Endothelial cell of umbilical vein (primary cell): ENCODE measurements at regions not wholly inside any gene's neighbourhood (a gene's known extent, or its start where the extent isn't known, plus 50 kb on each side); places are given as distances from the start of the nearest gene placed in this dataset.

Experiments
- BruUV-seq: library from RNA; stranded (reverse); fragments of 400-500 nt; replicated peaks from 2 replicates; lab custom pipeline; 2021; lab: Mats Ljungman, UMichigan
- CTCF ChIA-PET: fragments of 300-600, 350-600 bp; sonication (Branson Sonifier 250); formaldehyde crosslinking; loops from one replicate; lab custom pipeline; 2021; ENCODE audit warnings: antibody characterized with exemption, inconsistent platforms; lab: Charles Lee
- POLR2A ChIA-PET: fragments of 300-600, 350-600 bp; sonication (Branson Sonifier 250); formaldehyde crosslinking; loops from one replicate; lab custom pipeline; 2021; ENCODE audit warnings: antibody characterized with exemption, inconsistent platforms; lab: Charles Lee
- DNase-seq: peaks from one replicate; pipeline ENCODE4 v3.0.0-alpha.2; 2011; ENCODE audit warnings: low read depth, low spot score
- FAIRE-seq: peaks from 2 replicates; lab custom pipeline; 2011; peaks lifted over from hg19 to GRCh38; lab: Jason Lieb, UNC
- H2AFZ ChIP-seq: 2 replicates; pipeline ENCODE4 v1.6.0; 2012; ENCODE audit warnings: low read depth, low read length, control low read depth, inconsistent platforms
- H3K27ac ChIP-seq: 2 replicates; pipeline ENCODE4 v1.5.1; 2011; ENCODE audit warnings: low read depth, mild to moderate bottlenecking, control low read depth, low read length, moderate library complexity; ENCODE audit not compliant: insufficient read depth
- H3K27me3 ChIP-seq, 2 experiments: 2 replicates each; pipeline versions ENCODE4 v1.6.0 to v1.6.1; 2011; ENCODE audit warnings: low read length in 2 of 2, mixed read lengths in 1 of 2; ENCODE audit not compliant: control insufficient read depth in 2 of 2, insufficient read depth in 2 of 2
- H3K36me3 ChIP-seq, 2 experiments: 2 replicates in 1 of 2; 3 replicates in 1 of 2; pipeline ENCODE4 v1.5.1; 2011; ENCODE audit warnings: low read length in 2 of 2, mild to moderate bottlenecking in 1 of 2, moderate library complexity in 1 of 2; ENCODE audit not compliant: control insufficient read depth in 2 of 2, insufficient read depth in 2 of 2; ENCODE audit errors: extremely low read depth in 1 of 2
- H3K4me1 ChIP-seq: 3 replicates; pipeline ENCODE4 v1.5.1; 2011; ENCODE audit warnings: mild to moderate bottlenecking, low read length; ENCODE audit not compliant: control insufficient read depth, insufficient read depth; ENCODE audit errors: extremely low read depth
- H3K4me2 ChIP-seq: 2 replicates; pipeline ENCODE4 v1.6.1; 2011; ENCODE audit warnings: low read length, control low read depth, mixed read lengths; ENCODE audit not compliant: insufficient read depth
- H3K4me3 ChIP-seq, 3 experiments: fragments of 200-600 bp in 1 of 3; sonication (generic), shearing (Covaris generic) in 1 of 3; replicated peaks in 1 of 3; 2 replicates each; pipeline ENCODE4 v1.5.1; 2011 to 2016; ENCODE audit warnings: control low read depth in 3 of 3, low read length in 3 of 3, mild to moderate bottlenecking in 2 of 3, inconsistent platforms in 1 of 3, low read depth in 1 of 3, moderate library complexity in 1 of 3; ENCODE audit not compliant: insufficient read depth in 1 of 3
- H3K79me2 ChIP-seq: 2 replicates; pipeline ENCODE4 v1.6.0; 2012; ENCODE audit warnings: low read length, inconsistent platforms; ENCODE audit not compliant: control insufficient read depth, insufficient read depth
- H3K9ac ChIP-seq: replicated peaks from 2 replicates; pipeline ENCODE3; 2011; ENCODE audit warnings: low read length, control low read depth; ENCODE audit not compliant: insufficient read depth; ENCODE audit errors: extremely low read depth
- H3K9me1 ChIP-seq: replicated peaks from 3 replicates; pipeline ENCODE4 v1.6.0; 2011; ENCODE audit warnings: mild to moderate bottlenecking, low read length; ENCODE audit not compliant: control insufficient read depth, insufficient read depth; ENCODE audit errors: extremely low read depth
- H3K9me3 ChIP-seq: replicated peaks from 2 replicates; pipeline ENCODE4 v1.5.1; 2012; ENCODE audit warnings: low read length, inconsistent platforms; ENCODE audit not compliant: control insufficient read depth, insufficient read depth
- H4K20me1 ChIP-seq: replicated peaks from 2 replicates; pipeline ENCODE3; 2011; ENCODE audit warnings: mild to moderate bottlenecking, low read length; ENCODE audit not compliant: control insufficient read depth, insufficient read depth; ENCODE audit errors: extremely low read depth
- EZH2 ChIP-seq: IDR thresholded peaks from 2 replicates; pipeline ENCODE4 v1.6.1; 2012; ENCODE audit warnings: borderline replicate concordance, low read depth, mild to moderate bottlenecking, moderate library complexity, low read length, inconsistent platforms; ENCODE audit not compliant: severe bottlenecking
- FOS ChIP-seq: IDR thresholded peaks from 2 replicates; pipeline ENCODE4 v1.6.1; 2011; ENCODE audit warnings: mild to moderate bottlenecking, low read length, moderate library complexity, borderline replicate concordance; ENCODE audit not compliant: insufficient read depth
- GATA2 ChIP-seq: IDR thresholded peaks from 2 replicates; pipeline ENCODE4 v1.7.0; 2011; ENCODE audit warnings: low read depth, mild to moderate bottlenecking, moderate library complexity, mixed read lengths, low read length; ENCODE audit not compliant: insufficient read length, insufficient read depth
- JUN ChIP-seq: IDR thresholded peaks from 2 replicates; pipeline ENCODE4 v1.6.1; 2011; ENCODE audit warnings: borderline replicate concordance, low read depth; ENCODE audit not compliant: insufficient read length, insufficient read depth
- MYC ChIP-seq: IDR thresholded peaks from one replicate; pipeline ENCODE4 v1.6.1; 2011; ENCODE audit warnings: mild to moderate bottlenecking, low read depth, low read length
- POLR2A ChIP-seq: IDR thresholded peaks from 2 replicates; pipeline ENCODE4 v1.6.1; 2012; ENCODE audit warnings: low read depth, mild to moderate bottlenecking, control low read depth, low read length
- POLR2AphosphoS5 ChIP-seq: IDR thresholded peaks from 2 replicates; pipeline ENCODE4 v1.6.1; 2012; ENCODE audit warnings: low read depth, mild to moderate bottlenecking, control low read depth, low read length, moderate library complexity; ENCODE audit not compliant: insufficient read depth
- dilution Hi-C: fragments of 300-500 bp; cut with MboI; formaldehyde crosslinking; loops from one replicate; pipeline ENCODE4 v1.15.0; 2019; ENCODE audit warnings: low sequenced_read_pairs; ENCODE audit not compliant: extremely low pct_ligation_motif_present
- intact Hi-C: fragments of 100-400 bp; cut with micrococcal nuclease; formaldehyde crosslinking; loops from one replicate; pipeline ENCODE4 v1.10.0; 2022
- TF ChIP-seq, protein P1 (sequence below): IDR thresholded peaks from 2 replicates; pipeline ENCODE4 v1.6.1; 2011; ENCODE audit not compliant: insufficient read depth, insufficient read length
- TF ChIP-seq, protein P2 (sequence below), 2 donors: IDR thresholded peaks; 1 replicate in 1 of 2; 2 replicates in 1 of 2; pipeline ENCODE4 v1.5.1; 2011; ENCODE audit warnings: low read length in 2 of 2, mild to moderate bottlenecking in 2 of 2, moderate library complexity in 2 of 2, control low read depth in 1 of 2, inconsistent platforms in 1 of 2, low read depth in 1 of 2; ENCODE audit not compliant: insufficient read depth in 1 of 2; ENCODE audit errors: extremely low read depth in 1 of 2

DNA sequence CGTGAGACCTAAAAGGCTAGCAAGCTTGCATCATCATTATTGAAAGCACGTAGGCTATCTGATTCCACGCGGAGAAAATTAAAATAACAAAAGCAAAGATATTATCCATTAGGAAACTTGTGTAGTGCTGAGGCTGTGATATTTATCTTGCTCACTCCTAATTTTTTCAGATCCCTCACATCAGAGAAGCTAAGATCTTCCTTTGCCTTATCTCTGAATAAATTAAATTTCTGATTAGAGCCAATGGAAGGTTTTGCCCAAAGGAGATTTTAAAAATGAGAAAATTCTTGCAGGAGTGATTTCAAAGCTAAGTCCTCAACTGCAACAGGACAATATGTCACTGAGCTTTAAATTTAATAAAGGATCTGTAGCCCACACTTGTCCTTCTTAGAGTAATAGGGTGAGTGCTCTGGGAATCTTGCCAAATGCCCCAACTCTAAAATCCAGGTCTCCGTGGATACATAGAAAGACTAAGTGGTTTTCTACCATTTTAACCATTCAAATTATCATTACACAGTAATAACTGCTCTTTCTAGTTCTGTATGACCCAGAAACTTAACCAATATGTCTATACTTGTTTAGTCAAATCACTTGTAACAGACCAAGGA lies 295.0 kb downstream of the CAAP1 start:
- no peak overlapping the region for H3K9ac ChIP-seq
- no peak overlapping the region for H3K4me3 ChIP-seq
- H2AFZ ChIP-seq = no peak overlapping the region
- dilution Hi-C loops (no loop called here), intact Hi-C loops (no loop called here)
- no peaks in the 10 kb centered on the region for H3K79me2 ChIP-seq
- no peaks in the 10 kb centered on the region for H4K20me1 ChIP-seq
- FAIRE-seq = no peak
- no peaks in the 10 kb centered on the region for H3K9me1 ChIP-seq
- no peaks in the 10 kb centered on the region for H3K27me3 ChIP-seq
- POLR2A ChIA-PET = no interaction called here
- no peaks in the 10 kb centered on the region for H3K4me1 ChIP-seq
- no TSS peak for BruUV-seq
- H3K27ac ChIP-seq = no peak overlapping the region
- no peaks in the 10 kb centered on the region for H3K9me3 ChIP-seq
- DNase-seq = no peak
- no peaks in the 10 kb centered on the region for H3K36me3 ChIP-seq
- TF ChIP-seq, protein P1, sequence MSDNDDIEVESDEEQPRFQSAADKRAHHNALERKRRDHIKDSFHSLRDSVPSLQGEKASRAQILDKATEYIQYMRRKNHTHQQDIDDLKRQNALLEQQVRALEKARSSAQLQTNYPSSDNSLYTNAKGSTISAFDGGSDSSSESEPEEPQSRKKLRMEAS = no peak
- no peak for TF ChIP-seq FOS
- TF ChIP-seq, protein P2, sequence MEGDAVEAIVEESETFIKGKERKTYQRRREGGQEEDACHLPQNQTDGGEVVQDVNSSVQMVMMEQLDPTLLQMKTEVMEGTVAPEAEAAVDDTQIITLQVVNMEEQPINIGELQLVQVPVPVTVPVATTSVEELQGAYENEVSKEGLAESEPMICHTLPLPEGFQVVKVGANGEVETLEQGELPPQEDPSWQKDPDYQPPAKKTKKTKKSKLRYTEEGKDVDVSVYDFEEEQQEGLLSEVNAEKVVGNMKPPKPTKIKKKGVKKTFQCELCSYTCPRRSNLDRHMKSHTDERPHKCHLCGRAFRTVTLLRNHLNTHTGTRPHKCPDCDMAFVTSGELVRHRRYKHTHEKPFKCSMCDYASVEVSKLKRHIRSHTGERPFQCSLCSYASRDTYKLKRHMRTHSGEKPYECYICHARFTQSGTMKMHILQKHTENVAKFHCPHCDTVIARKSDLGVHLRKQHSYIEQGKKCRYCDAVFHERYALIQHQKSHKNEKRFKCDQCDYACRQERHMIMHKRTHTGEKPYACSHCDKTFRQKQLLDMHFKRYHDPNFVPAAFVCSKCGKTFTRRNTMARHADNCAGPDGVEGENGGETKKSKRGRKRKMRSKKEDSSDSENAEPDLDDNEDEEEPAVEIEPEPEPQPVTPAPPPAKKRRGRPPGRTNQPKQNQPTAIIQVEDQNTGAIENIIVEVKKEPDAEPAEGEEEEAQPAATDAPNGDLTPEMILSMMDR (IDR thresholded peaks at IDR 0.05; ENCODE audit: extremely low read depth in 1 of 2, insufficient read depth in 1 of 2, low read depth in 1 of 2, low read length in 2 of 2) = no peak
- no peak for TF ChIP-seq GATA2
- TF ChIP-seq POLR2AphosphoS5 = no peak
- TF ChIP-seq JUN = no peak
- no peak for TF ChIP-seq MYC
- no peak for TF ChIP-seq POLR2A
- TF ChIP-seq EZH2 = no peak
- no peak overlapping the region for H3K4me2 ChIP-seq
- CTCF ChIA-PET = no interaction called here
